Peyer's patch (tissue), 4 donors: ENCODE measurements at regions not wholly inside any gene's neighbourhood (a gene's known extent, or its start where the extent isn't known, plus 50 kb on each side); places are given as distances from the start of the nearest gene placed in this dataset.

Source experiments
- CTCF ChIP-seq, 6 experiments: fragments of 450-650 bp in 4 of 6; fragments of 200-600 bp in 2 of 6; sonication (generic) in 1 of 6; IDR thresholded peaks; one replicate each; pipeline ENCODE4 v1.5.1; 2017 to 2019; ENCODE audit warnings: antibody characterized with exemption in 6 of 6, mild to moderate bottlenecking in 3 of 6, moderate library complexity in 1 of 6
- POLR2A ChIP-seq, 2 donors: fragments of 450-650 bp; IDR thresholded peaks; one replicate each; pipeline ENCODE4 v1.5.1; 2017; ENCODE audit warnings: antibody characterized with exemption in 2 of 2, mild to moderate bottlenecking in 2 of 2, moderate library complexity in 2 of 2

GRCh38 chr1:90558754-90559378 lies 158.2 kb downstream of the BARHL2 start:
- TF ChIP-seq CTCF (IDR thresholded peaks at IDR 0.05) (no peak), POLR2A (IDR thresholded peaks at IDR 0.05) (no peak)
